HepG2 (cell line): ENCODE measurements at regions not wholly inside any gene's neighbourhood (a gene's known extent, or its start where the extent isn't known, plus 50 kb on each side); places are given as distances from the start of the nearest gene placed in this dataset.

Experiments
- ARID3A ChIP-seq: IDR thresholded peaks from 2 replicates; pipeline ENCODE4 v1.6.1; 2012; ENCODE audit warnings: low read depth, low read length, improper control_type of control experiment
- BHLHE40 ChIP-seq: IDR thresholded peaks from 2 replicates; pipeline ENCODE4 v1.6.1; 2011; ENCODE audit warnings: low read length, improper control_type of control experiment
- CTCF ChIP-seq: sonication (generic); formaldehyde crosslinking; IDR thresholded peaks from 2 replicates; pipeline ENCODE4 v1.5.0; 2020; ENCODE audit warnings: mild to moderate bottlenecking, missing genetic modification reagents, moderate library complexity
- HMG20A ChIP-seq: IDR thresholded peaks from 2 replicates; pipeline ENCODE4 v1.6.1; 2016; ENCODE audit warnings: borderline replicate concordance
- PHF8 ChIP-seq: sonication (generic); formaldehyde crosslinking; IDR thresholded peaks from 2 replicates; pipeline ENCODE4 v1.5.0; 2020; ENCODE audit warnings: missing genetic modification reagents
- ZNF101 ChIP-seq: sonication (generic); formaldehyde crosslinking; IDR thresholded peaks from 2 replicates; pipeline ENCODE4 v1.4.0; 2020; ENCODE audit warnings: mild to moderate bottlenecking, low read depth, missing genetic modification reagents, borderline replicate concordance
- ZNF616 ChIP-seq: sonication (generic); formaldehyde crosslinking; IDR thresholded peaks from 2 replicates; pipeline ENCODE4 v1.5.0; 2020; ENCODE audit warnings: low read depth, mild to moderate bottlenecking, missing genetic modification reagents

GRCh38 chr11:98177925-98178324 is 842.8 kb upstream of the CNTN5 start:
- TF ChIP-seq PHF8: no peak
- no peak for TF ChIP-seq HMG20A (CRISPR knock-in tag)
- TF ChIP-seq BHLHE40: no peak
- no peak for TF ChIP-seq ARID3A
- no peak for TF ChIP-seq CTCF (CRISPR knock-in tag)
- TF ChIP-seq ZNF616 (CRISPR knock-in tag): no peak
- TF ChIP-seq ZNF101 (CRISPR knock-in tag): no peak
